GM18873 (cell line): ENCODE measurements at regions not wholly inside any gene's neighbourhood (a gene's known extent, or its start where the extent isn't known, plus 50 kb on each side); places are given as distances from the start of the nearest gene placed in this dataset.

Experiments
- ATAC-seq: cut with Tn5 transposase; IDR thresholded peaks from one replicate; pipeline ENCODE4 v1.9.1; 2021; ENCODE audit warnings: mild to moderate bottlenecking, moderate library complexity, moderate number of reproducible peaks; ENCODE audit not compliant: unreplicated experiment, low FRiP score

DNA sequence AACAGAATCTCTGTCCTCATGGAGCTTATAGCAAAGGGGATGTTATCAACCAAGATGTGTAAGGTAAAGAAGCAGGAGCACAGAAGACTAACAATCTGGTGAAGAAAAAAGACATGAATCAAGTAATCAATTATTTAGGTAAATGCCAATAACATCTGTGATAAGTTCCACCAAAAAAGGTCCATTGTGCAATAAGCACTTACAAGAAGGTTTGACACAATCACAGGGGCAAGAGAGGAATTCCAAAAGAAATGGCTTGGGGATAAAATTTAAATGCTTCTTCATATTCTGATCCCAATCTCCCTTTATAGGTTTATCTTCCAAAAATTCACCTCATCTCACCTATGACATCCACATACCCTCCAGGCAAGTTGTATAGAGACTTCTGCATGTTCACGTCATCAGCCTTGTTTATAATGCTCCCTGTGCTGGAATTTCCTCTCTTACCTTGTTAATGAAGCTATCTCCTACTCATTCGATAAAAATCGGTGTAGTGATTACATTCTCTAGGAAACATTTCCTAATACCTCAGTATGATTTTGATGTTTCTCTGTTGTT lies 53.6 kb upstream of the DPT start:
- ATAC-seq, result no peak

DNA sequence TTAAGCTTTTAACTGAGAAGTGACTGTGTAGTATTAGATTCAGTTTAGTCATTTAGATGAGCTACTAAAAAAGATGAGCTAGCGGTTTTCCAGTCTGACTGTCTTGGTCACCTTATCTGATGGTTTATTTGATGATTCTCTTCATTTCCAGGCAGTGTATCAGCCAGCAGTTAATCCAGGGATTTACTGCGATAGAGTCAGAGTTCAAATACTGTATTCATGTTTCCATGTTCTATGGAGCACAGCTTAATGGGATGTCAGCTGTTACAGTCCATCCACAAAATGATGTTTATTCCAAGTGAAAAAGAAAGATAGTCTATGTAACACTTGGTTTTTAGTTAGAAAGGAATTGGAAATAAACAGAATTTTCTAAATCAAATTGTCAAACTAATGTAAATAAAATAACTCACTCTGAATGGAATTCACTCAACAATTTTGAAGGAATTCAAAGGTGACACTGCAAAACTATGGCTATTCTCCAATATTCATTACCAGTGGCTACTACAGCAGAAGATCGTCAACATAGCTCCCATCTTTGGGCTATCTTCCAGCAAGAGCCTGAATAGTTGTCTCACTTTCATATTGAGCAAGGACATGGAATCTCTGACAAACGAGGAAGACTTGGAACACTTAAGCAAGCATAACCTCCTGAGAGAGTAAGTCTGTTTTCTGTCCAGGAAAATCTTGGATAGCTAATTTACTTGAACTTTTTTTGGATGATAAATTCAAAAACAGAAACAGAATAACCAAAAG lies 54.6 kb upstream of the DPT start:
- ATAC-seq, result no peak

- no peak for ATAC-seq
Measured at GRCh38 chr1:168786476-168787330, 57.7 kb upstream of the DPT start.

- no peak for ATAC-seq
Measured at GRCh38 chr1:168788258-168788657, 59.3 kb upstream of the DPT start.

DNA sequence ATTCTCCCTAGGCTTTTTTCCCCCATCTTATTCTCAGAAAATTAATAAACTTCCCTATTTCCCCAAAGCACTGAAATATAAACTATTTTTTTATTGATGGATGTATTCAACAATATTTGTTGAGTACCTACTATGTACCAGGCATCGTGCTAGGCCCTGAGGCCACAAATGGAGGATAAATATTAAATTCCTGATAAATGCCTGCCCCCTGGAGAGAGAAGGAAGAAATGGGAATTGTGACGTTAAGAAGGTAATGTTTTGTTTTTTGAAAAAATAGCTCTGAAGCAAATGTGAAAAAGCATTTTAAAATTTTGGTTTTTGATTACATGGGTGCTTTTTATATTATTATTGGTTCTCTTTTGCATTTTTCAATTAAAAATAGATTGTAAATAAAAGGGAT lies 60.5 kb upstream of the DPT start:
- ATAC-seq, result no peak

GRCh38 chr1:168792142-168792541 lies 63.1 kb upstream of the DPT start:
- ATAC-seq, result no peak

DNA sequence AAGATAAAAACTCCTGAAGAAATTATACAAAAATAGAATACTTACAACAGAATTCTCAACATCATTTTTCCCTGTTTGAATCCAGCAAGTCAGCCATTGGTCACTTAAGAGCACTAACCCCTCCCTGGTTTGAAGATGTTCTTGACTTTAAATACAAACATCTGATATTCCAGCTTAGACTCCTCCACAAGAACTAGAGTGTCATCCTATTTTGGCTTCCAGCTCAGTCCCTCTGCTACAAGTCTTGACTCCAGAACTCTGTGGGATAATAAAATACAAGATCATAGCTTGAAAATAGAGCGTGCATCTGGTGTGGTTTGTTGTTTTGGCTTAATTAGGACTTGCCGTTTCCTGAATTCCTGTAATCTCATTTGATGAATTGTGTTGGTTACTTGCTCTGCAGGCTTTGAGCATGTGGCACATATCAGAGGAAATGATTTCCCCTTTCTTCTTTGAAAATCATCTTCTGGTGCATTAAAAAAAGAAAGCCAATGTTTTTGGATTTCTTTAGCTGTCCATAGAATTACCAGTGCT lies 63.7 kb upstream of the DPT start:
- no peak for ATAC-seq

DNA sequence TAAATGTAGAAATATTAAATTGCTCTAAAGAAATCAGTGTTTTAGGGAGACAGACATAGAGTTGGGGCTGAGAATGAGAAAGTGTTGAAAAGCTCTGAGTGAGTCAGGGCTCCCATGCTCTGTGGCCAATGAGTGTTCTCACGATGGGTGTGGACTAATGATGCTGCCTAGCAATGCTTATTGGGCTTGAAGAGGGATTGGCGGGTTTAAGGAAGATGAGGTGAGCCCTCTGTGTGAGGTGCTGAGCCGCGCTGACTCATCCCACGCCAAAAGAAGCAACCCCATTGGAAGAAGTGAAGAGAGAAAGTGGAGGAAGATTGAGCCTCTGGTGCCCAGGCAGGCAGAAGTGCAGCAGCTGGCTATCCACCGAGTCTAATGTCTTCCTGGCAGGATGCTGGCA lies 65.1 kb upstream of the DPT start:
- ATAC-seq, result no peak

DNA sequence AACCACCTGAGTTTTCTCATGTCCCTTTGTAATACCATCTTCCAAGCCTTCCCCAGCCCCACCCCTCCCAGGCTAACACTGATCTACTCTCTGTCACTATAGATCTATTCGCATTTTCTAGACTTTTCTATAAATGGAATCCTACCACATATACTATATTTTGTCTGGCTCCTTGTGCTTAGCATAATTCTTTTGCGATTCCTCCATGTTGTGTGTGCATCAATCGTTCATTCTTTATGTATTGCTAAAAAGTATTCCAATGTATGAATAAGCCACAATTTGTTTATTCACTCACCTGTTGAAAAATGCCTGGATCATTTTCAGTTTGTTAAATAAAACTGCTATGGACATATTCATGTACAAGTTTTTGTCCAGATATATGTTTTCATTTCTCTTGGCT lies 66.7 kb upstream of the DPT start:
- ATAC-seq, result no peak

DNA sequence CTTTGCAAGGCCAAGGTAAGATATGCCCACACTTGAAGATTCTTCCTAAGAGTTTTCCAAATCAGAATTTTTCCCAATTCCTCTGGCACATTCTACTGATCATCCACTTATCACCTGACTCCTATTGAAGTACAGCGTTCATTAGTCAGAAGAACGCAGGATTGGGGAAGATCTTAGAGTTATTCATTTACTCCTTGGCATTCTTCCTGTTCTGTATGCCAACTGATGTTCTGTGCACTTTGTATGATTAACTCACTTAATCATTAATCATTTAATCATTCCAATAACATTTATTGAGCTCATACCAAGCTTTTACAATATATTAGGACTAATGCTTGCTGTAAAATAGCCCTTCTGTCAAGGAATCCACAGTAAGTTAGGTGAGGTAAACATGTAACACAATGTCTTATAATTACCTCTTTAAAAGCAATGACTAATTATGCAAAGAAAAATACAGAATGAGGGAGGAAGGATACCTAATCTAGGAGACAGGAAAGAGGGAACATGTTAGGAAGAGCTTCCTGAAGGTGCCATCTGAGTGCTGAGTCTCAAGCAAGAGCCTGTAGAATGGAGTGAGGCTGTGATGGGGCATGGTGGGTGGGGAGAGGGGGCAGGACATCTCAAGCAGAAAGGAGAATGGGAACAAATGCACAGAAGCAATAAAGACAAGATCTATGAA lies 71.1 kb upstream of the DPT start:
- ATAC-seq, result no peak

- ATAC-seq, result no peak
Measured at GRCh38 chr1:168801032-168801745, 72.2 kb upstream of the DPT start.

- ATAC-seq, result no peak
Measured at GRCh38 chr1:168803806-168804510, 75.0 kb upstream of the DPT start.

GRCh38 chr1:168806952-168807351 lies 77.9 kb upstream of the DPT start:
- no peak for ATAC-seq

DNA sequence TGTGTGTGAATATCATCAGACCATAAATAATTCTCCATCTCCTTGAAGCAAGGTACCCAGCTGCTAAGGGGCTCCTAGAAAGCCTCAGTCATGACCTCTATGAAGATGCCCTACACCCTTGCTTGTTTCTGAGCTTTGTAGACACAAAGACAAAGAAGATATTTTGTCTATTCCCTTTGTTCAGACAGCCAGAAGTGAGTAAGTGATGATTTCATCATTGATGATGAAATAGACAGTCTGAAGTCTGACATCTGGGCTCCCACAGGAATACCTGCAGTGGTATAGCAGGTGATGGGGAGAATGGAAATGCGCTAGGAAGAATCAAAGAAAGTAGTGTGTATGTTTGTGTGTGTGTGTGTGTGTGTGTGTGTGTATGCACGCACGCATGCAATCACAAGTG lies 82.2 kb upstream of the DPT start:
- no peak for ATAC-seq

DNA sequence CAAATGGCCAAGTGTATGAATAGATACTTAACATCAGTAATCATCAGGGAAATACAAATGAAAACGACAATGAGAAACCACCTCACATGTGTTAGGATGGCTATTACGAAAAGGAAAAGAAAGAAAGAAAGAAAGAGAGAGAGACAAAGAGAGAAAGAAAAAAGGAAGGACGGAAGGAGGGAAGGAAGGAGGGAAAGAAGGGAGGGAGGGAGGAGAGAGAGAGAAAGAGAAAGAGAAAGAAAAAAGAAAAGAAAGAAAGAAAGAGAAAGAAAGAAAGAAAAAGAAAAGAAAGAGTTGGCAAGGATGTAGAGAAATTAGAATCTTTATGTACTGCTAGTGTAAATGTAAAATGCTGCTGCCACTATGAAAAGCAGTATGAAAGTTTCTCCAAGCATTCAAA lies 90.7 kb upstream of the DPT start:
- ATAC-seq, result no peak

- no peak for ATAC-seq
Measured at GRCh38 chr1:168821434-168821833, 92.4 kb upstream of the DPT start.

- no peak for ATAC-seq
Measured at GRCh38 chr1:168822911-168823310, 93.9 kb upstream of the DPT start.

GRCh38 chr1:168823988-168824387 lies 95.0 kb upstream of the DPT start:
- no peak for ATAC-seq

- ATAC-seq, result no peak
Measured at GRCh38 chr1:168824418-168825065, 95.5 kb upstream of the DPT start.
